ENCODE measurements at regions not wholly inside any gene's neighbourhood (a gene's known extent, or its start where the extent isn't known, plus 50 kb on each side); places are given as distances from the start of the nearest gene placed in this dataset.

- no peak for DNase-seq
Measured at GRCh38 chr6:165814679-165815078, 151.6 kb upstream of the PDE10A start.

- DNase-seq, result no peak
Measured at GRCh38 chr6:165811512-165811911, 148.5 kb upstream of the PDE10A start.

- DNase-seq, result no peak
Measured at GRCh38 chr6:165808021-165808420, 145.0 kb upstream of the PDE10A start.

GRCh38 chr6:165807249-165807960, 144.4 kb upstream of the PDE10A start:
- no peak for DNase-seq

- DNase-seq, result no peak
Measured at GRCh38 chr6:165806126-165806810, 143.2 kb upstream of the PDE10A start.

- no peak for DNase-seq
Measured at GRCh38 chr6:165805636-165806035, 142.6 kb upstream of the PDE10A start.

- no peak for DNase-seq
Measured at GRCh38 chr6:165805067-165805555, 142.1 kb upstream of the PDE10A start.

- DNase-seq, result no peak
Measured at GRCh38 chr6:165804331-165805066, 141.5 kb upstream of the PDE10A start.

GRCh38 chr6:165800337-165800736, 137.3 kb upstream of the PDE10A start:
- DNase-seq, result no peak

GRCh38 chr6:165799391-165800153, 136.5 kb upstream of the PDE10A start:
- no peak for DNase-seq

- no peak for DNase-seq
Measured at GRCh38 chr6:165798991-165799390, 135.9 kb upstream of the PDE10A start.

GRCh38 chr6:165794179-165794601, 131.1 kb upstream of the PDE10A start:
- no peak for DNase-seq

GRCh38 chr6:165793287-165793825, 130.3 kb upstream of the PDE10A start:
- DNase-seq, result no peak

- DNase-seq, result no peak
Measured at GRCh38 chr6:165791876-165792437, 128.9 kb upstream of the PDE10A start.

GRCh38 chr6:165791306-165791705, 128.3 kb upstream of the PDE10A start:
- DNase-seq, result no peak

- DNase-seq, result no peak
Measured at GRCh38 chr6:165782812-165783211, 119.8 kb upstream of the PDE10A start.

- no peak for DNase-seq
Measured at GRCh38 chr6:165782134-165782533, 119.1 kb upstream of the PDE10A start.

GRCh38 chr6:165777680-165778079, 114.6 kb upstream of the PDE10A start:
- no peak for DNase-seq

GRCh38 chr6:165776691-165777090, 113.7 kb upstream of the PDE10A start:
- no peak for DNase-seq

- no peak for DNase-seq
Measured at GRCh38 chr6:165775721-165776120, 112.7 kb upstream of the PDE10A start.

GRCh38 chr6:165774903-165775601, 112.0 kb upstream of the PDE10A start:
- peak in 1 of 2 experiments; percentile 18 for DNase-seq

Measured in NCI-H2081 (cell line).